Thyroid gland (tissue), 4 donors: ENCODE measurements at regions not wholly inside any gene's neighbourhood (a gene's known extent, or its start where the extent isn't known, plus 50 kb on each side); places are given as distances from the start of the nearest gene placed in this dataset.

Experiments used
- DNase-seq, 2 donors: peaks; one replicate each; pipeline ENCODE4 v3.0.0-alpha.2; 2019
- H3K27ac ChIP-seq, 3 donors: fragments of 200-600 bp; sonication (generic); 1 replicate in 2 of 3; 2 replicates in 1 of 3; pipeline ENCODE4 v1.5.1; 2016 to 2019; ENCODE audit warnings: mild to moderate bottlenecking in 1 of 3, moderate library complexity in 1 of 3
- H3K27me3 ChIP-seq: fragments of 200-600 bp; sonication (generic); one replicate; pipeline ENCODE4 v1.5.1; 2019
- H3K36me3 ChIP-seq, 2 donors: fragments of 200-600 bp; sonication (generic); one replicate each; pipeline ENCODE4 v1.5.1; 2016 to 2019
- H3K4me1 ChIP-seq, 2 donors: fragments of 200-600 bp; sonication (generic); one replicate each; pipeline ENCODE4 v1.5.1; 2017 to 2019
- H3K4me3 ChIP-seq, 3 donors: fragments of 200-600 bp; sonication (generic); replicated peaks in 1 of 3; 1 replicate in 2 of 3; 2 replicates in 1 of 3; pipeline ENCODE4 v1.5.1; 2016; ENCODE audit warnings: mild to moderate bottlenecking in 1 of 3
- H3K9me3 ChIP-seq: fragments of 200-600 bp; sonication (generic); one replicate; pipeline ENCODE4 v1.5.1; 2017
- CTCF ChIP-seq, 6 experiments: fragments of 200-600 bp in 3 of 6; fragments of 450-650 bp in 3 of 6; sonication (generic) in 3 of 6; IDR thresholded peaks; one replicate each; pipeline ENCODE4 v1.5.1; 2016 to 2019; ENCODE audit warnings: antibody characterized with exemption in 6 of 6, mild to moderate bottlenecking in 2 of 6, inconsistent platforms in 1 of 6, moderate library complexity in 1 of 6
- POLR2A ChIP-seq, 2 donors: fragments of 450-650 bp; IDR thresholded peaks; one replicate each; pipeline ENCODE4 v1.6.1; 2017; ENCODE audit warnings: antibody characterized with exemption in 2 of 2, mild to moderate bottlenecking in 2 of 2, moderate library complexity in 1 of 2
- WGBS, 2 donors: methylation state at CpG; one replicate each; pipeline ENCODE4 v1.1.5; 2017; 5-methylcytosine and 5-hydroxymethylcytosine counted together
- intact Hi-C: fragments of 100-400 bp; cut with DNase I; formaldehyde crosslinking; loops from one replicate; pipeline ENCODE4 v1.15.1; 2023

DNA sequence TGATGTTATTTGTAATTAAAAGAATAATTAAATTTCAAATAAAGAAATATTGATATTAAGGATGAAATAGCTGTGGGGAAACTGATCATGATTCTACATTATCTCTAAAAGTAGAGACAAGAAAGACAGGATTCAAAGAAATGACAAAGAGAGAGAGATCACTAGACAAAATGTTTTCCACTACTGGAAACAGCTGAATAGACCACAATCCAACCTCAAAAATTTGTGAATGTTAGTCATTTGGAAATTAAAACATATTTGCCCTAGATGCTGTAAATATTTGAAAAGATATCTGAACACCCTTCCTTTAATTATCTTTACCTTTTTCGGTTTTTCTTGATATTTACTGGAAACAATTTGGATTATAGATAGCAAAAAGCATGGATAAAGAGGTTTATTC lies 414.9 kb downstream of the CENPC start:
- intact Hi-C loops = no loop called here

DNA sequence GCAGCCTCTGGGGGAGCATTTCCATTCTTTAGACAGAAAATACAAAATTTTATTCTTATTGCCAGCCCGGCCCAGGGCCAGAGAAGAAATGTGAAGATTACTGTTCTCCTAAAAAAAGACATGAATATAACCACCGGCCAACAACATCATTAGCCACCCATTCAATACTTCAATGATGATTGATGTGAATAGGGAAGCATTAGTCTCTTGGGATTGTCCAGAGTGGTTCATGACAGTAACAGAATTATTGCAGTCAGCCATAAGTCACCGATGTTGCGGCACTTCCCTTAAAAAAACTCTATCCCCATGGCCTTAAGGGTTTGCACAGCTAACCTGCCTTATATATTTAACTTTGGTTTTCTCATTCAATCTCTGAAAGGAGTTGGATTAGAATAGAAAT lies 418.7 kb downstream of the CENPC start:
- Histone ChIP-seq H3K4me1 (no peaks in the 10 kb centered on the region), H3K36me3 (no peaks in the 10 kb centered on the region), H3K9me3 (no peaks in the 10 kb centered on the region), H3K4me3 (no peak overlapping the region), H3K27me3 (no peaks in the 10 kb centered on the region), H3K27ac (no peak overlapping the region)
- intact Hi-C loops = no loop called here
- DNase-seq = no peak
- TF ChIP-seq POLR2A (IDR thresholded peaks at IDR 0.05) (no peak), CTCF (IDR thresholded peaks at IDR 0.05) (no peak)
- WGBS, 2 donors = 79 to 90% methylated on average over 4 of the region's 4 CpGs

More for the DNA sequence above, 414.9 kb downstream of the CENPC start:
- no peak for DNase-seq
- H3K4me1 ChIP-seq = no peaks in the 10 kb centered on the region
- no peaks in the 10 kb centered on the region for H3K9me3 ChIP-seq
- no peak for TF ChIP-seq CTCF (IDR thresholded peaks at IDR 0.05)
- no peak for TF ChIP-seq POLR2A (IDR thresholded peaks at IDR 0.05)
- H3K27ac ChIP-seq = no peak overlapping the region
- no peaks in the 10 kb centered on the region for H3K27me3 ChIP-seq
- WGBS, 2 donors = 65 to 66% methylated on average over 1 of the region's 1 CpG
- no peaks in the 10 kb centered on the region for H3K36me3 ChIP-seq
- H3K4me3 ChIP-seq = no peak overlapping the region

DNA sequence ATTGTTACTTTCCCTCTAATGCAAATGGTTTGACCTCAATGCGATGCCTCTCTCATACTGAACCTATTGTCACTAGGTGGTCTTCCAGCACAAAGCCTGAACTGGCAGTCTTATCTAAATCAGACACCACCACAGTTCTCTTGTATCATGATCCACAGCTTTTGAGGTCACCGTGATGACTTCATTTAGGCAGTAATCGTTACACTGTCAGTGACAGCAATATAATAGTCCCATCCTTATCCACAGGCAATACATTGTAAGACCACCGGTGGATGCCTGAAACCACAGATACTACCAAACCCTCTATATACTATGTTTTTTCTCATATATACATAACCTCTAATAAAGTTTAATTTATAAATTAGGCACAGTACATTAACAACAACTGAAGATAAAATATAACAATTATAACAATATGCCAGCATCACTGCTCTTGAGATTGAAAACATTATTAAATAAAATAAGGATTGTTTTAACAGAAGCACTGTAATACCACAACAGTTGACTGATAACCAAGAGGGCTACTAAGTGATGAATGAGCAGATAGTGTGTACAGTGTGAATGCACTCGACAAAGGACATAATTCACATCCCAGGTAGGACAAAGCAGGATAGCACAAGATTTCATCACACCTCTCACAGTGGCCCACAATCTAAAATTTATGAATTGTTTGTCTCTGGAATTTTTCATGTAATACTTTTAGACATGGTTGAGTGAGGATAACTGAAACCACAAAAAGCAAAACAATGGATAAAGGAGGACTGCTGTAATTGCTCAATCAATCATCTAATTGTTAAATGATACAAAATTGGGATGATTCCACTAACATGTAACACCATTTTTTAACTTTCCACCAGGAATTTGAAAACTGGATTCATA lies 419.4 kb downstream of the CENPC start:
- intact Hi-C loops = no loop called here
- no peak overlapping the region for H3K4me3 ChIP-seq
- H3K36me3 ChIP-seq = no peaks in the 10 kb centered on the region
- H3K27ac ChIP-seq = no peak overlapping the region
- TF ChIP-seq POLR2A (IDR thresholded peaks at IDR 0.05) (no peak), CTCF (IDR thresholded peaks at IDR 0.05) (no peak)
- no peaks in the 10 kb centered on the region for H3K4me1 ChIP-seq
- no peak for DNase-seq
- WGBS, 2 donors = 68 to 84% methylated on average over 5 of the region's 5 CpGs
- H3K27me3 ChIP-seq = no peaks in the 10 kb centered on the region
- H3K9me3 ChIP-seq = no peaks in the 10 kb centered on the region

- Histone ChIP-seq H3K27me3 (no peaks in the 10 kb centered on the region), H3K36me3 (no peaks in the 10 kb centered on the region), H3K9me3 (no peaks in the 10 kb centered on the region), H3K27ac (no peak overlapping the region), H3K4me3 (no peak overlapping the region), H3K4me1 (no peaks in the 10 kb centered on the region)
- WGBS, 2 donors = 77 to 78% methylated on average over 4 of the region's 4 CpGs
- intact Hi-C loops = no loop called here
- TF ChIP-seq POLR2A (IDR thresholded peaks at IDR 0.05) = no peak
- no peak for TF ChIP-seq CTCF (IDR thresholded peaks at IDR 0.05)
- DNase-seq = no peak
These were observed 420.6 kb downstream of the CENPC start for GRCh38 chr4:67124716-67125115.

GRCh38 chr4:67122029-67122428 lies 423.3 kb downstream of the CENPC start:
- Histone ChIP-seq H3K9me3 (no peaks in the 10 kb centered on the region), H3K4me1 (no peaks in the 10 kb centered on the region), H3K36me3 (no peaks in the 10 kb centered on the region), H3K27me3 (no peaks in the 10 kb centered on the region), H3K27ac (no peak overlapping the region), H3K4me3 (no peak overlapping the region)
- TF ChIP-seq POLR2A (IDR thresholded peaks at IDR 0.05) = no peak
- intact Hi-C loops = no loop called here
- DNase-seq = no peak
- WGBS, 2 donors = 14 to 17% methylated on average over 3 of the region's 3 CpGs
